ENCODE measurements at regions not wholly inside any gene's neighbourhood (a gene's known extent, or its start where the extent isn't known, plus 50 kb on each side); places are given as distances from the start of the nearest gene placed in this dataset.

DNA sequence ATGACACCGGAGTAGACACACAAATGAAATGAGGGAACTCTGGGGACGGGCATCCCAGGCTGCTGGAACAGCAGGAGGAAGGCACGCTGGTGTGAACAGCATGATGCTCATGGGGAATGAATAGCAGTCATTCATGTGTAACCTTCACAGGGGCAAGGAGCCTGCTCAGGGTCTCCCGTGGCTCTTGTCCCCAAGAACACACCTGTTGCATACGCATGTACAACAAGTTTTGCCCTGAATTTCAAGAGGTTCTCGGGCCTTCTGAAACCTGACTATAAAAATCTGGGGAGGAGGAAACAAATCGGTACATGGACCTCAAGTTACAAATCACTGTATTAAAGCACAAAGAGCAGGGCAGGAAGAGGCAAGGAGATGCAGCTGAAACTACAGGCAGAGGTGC lies 93.4 kb downstream of the RRAGC start:
- CTCF ChIA-PET, result no interaction called here
- POLR2A ChIA-PET, result no interaction called here
- Histone ChIP-seq H3K27ac (ENCODE audit: insufficient read depth, low read depth, low read length) (no peak overlapping the region), H3K4me2 (ENCODE audit: insufficient read depth, low read length) (no peak overlapping the region), H3K9ac (replicated peaks; ENCODE audit: extremely low read depth, insufficient read depth, low read length) (no peak overlapping the region), H3K79me2 (ENCODE audit: control insufficient read depth, insufficient read depth, low read length) (no peaks in the 10 kb centered on the region), H3K4me3 (replicated peaks in 1 of 3; ENCODE audit: insufficient read depth in 1 of 3, low read depth in 1 of 3, low read length in 3 of 3) (no peak overlapping the region), H3K4me1 (ENCODE audit: control insufficient read depth, extremely low read depth, insufficient read depth, low read length) (no peaks in the 10 kb centered on the region), H3K36me3 (ENCODE audit: control insufficient read depth in 2 of 2, extremely low read depth in 1 of 2, insufficient read depth in 2 of 2, low read length in 2 of 2) (no peaks in the 10 kb centered on the region), H3K9me1 (replicated peaks; ENCODE audit: control insufficient read depth, extremely low read depth, insufficient read depth, low read length) (no peaks in the 10 kb centered on the region), H3K27me3 (ENCODE audit: control insufficient read depth in 2 of 2, insufficient read depth in 2 of 2, low read length in 2 of 2) (no peaks in the 10 kb centered on the region), H2AFZ (ENCODE audit: low read depth, low read length) (no peak overlapping the region), H3K9me3 (replicated peaks; ENCODE audit: control insufficient read depth, insufficient read depth, low read length) (no peaks in the 10 kb centered on the region), H4K20me1 (replicated peaks; ENCODE audit: control insufficient read depth, extremely low read depth, insufficient read depth, low read length) (no peaks in the 10 kb centered on the region)
- no peak for FAIRE-seq
- BruUV-seq (replicated peaks), result no TSS peak
- TF ChIP-seq, protein P1, sequence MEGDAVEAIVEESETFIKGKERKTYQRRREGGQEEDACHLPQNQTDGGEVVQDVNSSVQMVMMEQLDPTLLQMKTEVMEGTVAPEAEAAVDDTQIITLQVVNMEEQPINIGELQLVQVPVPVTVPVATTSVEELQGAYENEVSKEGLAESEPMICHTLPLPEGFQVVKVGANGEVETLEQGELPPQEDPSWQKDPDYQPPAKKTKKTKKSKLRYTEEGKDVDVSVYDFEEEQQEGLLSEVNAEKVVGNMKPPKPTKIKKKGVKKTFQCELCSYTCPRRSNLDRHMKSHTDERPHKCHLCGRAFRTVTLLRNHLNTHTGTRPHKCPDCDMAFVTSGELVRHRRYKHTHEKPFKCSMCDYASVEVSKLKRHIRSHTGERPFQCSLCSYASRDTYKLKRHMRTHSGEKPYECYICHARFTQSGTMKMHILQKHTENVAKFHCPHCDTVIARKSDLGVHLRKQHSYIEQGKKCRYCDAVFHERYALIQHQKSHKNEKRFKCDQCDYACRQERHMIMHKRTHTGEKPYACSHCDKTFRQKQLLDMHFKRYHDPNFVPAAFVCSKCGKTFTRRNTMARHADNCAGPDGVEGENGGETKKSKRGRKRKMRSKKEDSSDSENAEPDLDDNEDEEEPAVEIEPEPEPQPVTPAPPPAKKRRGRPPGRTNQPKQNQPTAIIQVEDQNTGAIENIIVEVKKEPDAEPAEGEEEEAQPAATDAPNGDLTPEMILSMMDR (IDR thresholded peaks at IDR 0.05; ENCODE audit: extremely low read depth in 1 of 2, insufficient read depth in 1 of 2, low read depth in 1 of 2, low read length in 2 of 2), result no peak
- TF ChIP-seq MYC (IDR thresholded peaks at IDR 0.05; ENCODE audit: low read depth, low read length), result no peak
- TF ChIP-seq, protein P2, sequence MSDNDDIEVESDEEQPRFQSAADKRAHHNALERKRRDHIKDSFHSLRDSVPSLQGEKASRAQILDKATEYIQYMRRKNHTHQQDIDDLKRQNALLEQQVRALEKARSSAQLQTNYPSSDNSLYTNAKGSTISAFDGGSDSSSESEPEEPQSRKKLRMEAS (IDR thresholded peaks at IDR 0.05; ENCODE audit: insufficient read depth, insufficient read length), result no peak
- TF ChIP-seq JUN (IDR thresholded peaks at IDR 0.05; ENCODE audit: borderline replicate concordance, insufficient read depth, insufficient read length, low read depth), result no peak
- no peak for TF ChIP-seq POLR2A (IDR thresholded peaks at IDR 0.05; ENCODE audit: low read depth, low read length)
- TF ChIP-seq FOS (IDR thresholded peaks at IDR 0.05; ENCODE audit: borderline replicate concordance, insufficient read depth, low read length), result no peak
- no peak for TF ChIP-seq POLR2AphosphoS5 (IDR thresholded peaks at IDR 0.05; ENCODE audit: insufficient read depth, low read depth, low read length)
- no peak for TF ChIP-seq EZH2 (IDR thresholded peaks at IDR 0.05; ENCODE audit: borderline replicate concordance, low read depth, low read length, severe bottlenecking)
- no peak for TF ChIP-seq GATA2 (IDR thresholded peaks at IDR 0.05; ENCODE audit: insufficient read depth, insufficient read length, low read depth, low read length)
- DNase-seq (ENCODE audit: low read depth, low spot score), result no peak
- dilution Hi-C loops (cut with MboI; ENCODE audit: extremely low pct_ligation_motif_present, low sequenced_read_pairs) (no loop called here), intact Hi-C loops (cut with micrococcal nuclease) (no loop called here)
